PC-9 (cell line): ENCODE measurements at regions not wholly inside any gene's neighbourhood (a gene's known extent, or its start where the extent isn't known, plus 50 kb on each side); places are given as distances from the start of the nearest gene placed in this dataset.

Experiments used
- EZH2 ChIP-seq: fragments of 200-600 bp; sonication (generic); IDR thresholded peaks from 2 replicates; pipeline ENCODE4 v1.8.0; 2017; ENCODE audit warnings: antibody characterized with exemption, low read depth
- TF ChIP-seq, protein P1 (sequence below): fragments of 200-600 bp; sonication (generic); conservative IDR thresholded peaks from 2 replicates; pipeline ENCODE4 v1.6.1; 2017; ENCODE audit warnings: mixed run types, antibody characterized with exemption, mild to moderate bottlenecking, moderate library complexity

DNA sequence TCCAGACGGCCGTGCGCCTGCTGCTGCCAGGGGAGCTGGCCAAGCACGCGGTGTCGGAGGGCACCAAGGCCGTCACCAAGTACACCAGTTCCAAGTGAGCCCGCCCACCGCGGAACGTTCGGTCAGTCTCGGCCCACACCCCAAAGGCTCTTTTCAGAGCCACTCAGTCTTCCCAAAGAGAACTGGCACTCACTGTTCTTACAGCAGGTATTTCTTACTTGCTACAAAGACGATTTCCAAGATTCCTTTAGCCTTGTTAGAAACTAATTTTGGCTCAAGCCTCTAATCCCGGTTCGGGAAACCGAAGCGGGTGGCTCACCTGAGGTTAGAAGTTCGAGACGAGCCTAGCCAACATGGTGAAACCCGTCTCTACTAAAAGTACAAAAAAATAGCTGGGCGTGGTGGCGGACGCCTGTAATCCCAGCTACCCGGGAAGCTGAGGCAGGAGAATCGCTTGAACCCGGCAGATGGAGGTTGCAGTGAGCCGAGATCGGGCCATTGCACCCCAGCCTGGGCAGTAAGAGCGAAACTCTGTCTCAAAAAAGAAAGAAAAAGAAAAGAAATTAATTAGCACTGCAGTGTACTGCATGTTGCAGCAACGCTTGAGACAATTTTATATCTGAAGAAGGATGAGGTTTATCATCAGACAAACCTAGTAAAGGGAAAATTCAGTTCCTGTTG lies 73.1 kb downstream of the OR2B2 start:
- TF ChIP-seq, protein P1, sequence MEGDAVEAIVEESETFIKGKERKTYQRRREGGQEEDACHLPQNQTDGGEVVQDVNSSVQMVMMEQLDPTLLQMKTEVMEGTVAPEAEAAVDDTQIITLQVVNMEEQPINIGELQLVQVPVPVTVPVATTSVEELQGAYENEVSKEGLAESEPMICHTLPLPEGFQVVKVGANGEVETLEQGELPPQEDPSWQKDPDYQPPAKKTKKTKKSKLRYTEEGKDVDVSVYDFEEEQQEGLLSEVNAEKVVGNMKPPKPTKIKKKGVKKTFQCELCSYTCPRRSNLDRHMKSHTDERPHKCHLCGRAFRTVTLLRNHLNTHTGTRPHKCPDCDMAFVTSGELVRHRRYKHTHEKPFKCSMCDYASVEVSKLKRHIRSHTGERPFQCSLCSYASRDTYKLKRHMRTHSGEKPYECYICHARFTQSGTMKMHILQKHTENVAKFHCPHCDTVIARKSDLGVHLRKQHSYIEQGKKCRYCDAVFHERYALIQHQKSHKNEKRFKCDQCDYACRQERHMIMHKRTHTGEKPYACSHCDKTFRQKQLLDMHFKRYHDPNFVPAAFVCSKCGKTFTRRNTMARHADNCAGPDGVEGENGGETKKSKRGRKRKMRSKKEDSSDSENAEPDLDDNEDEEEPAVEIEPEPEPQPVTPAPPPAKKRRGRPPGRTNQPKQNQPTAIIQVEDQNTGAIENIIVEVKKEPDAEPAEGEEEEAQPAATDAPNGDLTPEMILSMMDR = no peak
- TF ChIP-seq EZH2 = no peak
